HepG2 (cell line): ENCODE measurements at regions not wholly inside any gene's neighbourhood (a gene's known extent, or its start where the extent isn't known, plus 50 kb on each side); places are given as distances from the start of the nearest gene placed in this dataset.

Experiments
- ATAC-seq: fragments of 200-7000 bp; cut with Tn5 transposase; 3 replicates; pipeline ENCODE4 v1.9.1; 2020; ENCODE audit warnings: mild to moderate bottlenecking, moderate library complexity
- BruUV-seq: library from RNA; stranded (reverse); fragments of 400-500 nt; replicated peaks from 2 replicates; lab custom pipeline; 2021; lab: Mats Ljungman, UMichigan
- CTCF ChIA-PET: fragments of 300-600 bp; formaldehyde crosslinking; extraction: SDS; loops from one replicate; lab custom pipeline; 2021; ENCODE audit warnings: low total read pairs, inconsistent platforms, low intra/inter-chr PET ratio; lab: Yijun Ruan, JAX
- POLR2A ChIA-PET: fragments of 350-600 bp; sonication (Branson Sonifier 250); formaldehyde crosslinking; loops from one replicate; lab custom pipeline; 2020; ENCODE audit warnings: antibody characterized with exemption, inconsistent platforms; lab: Yijun Ruan, JAX
- DNase-seq: peaks from one replicate; pipeline ENCODE4 v3.0.0-alpha.2; 2015; ENCODE audit warnings: low spot score
- FAIRE-seq: peaks from 3 replicates; lab custom pipeline; 2011; peaks lifted over from hg19 to GRCh38; lab: Jason Lieb, UNC
- H2AFZ ChIP-seq: one replicate; pipeline ENCODE4 v1.6.1; 2011; ENCODE audit warnings: low read length, inconsistent platforms
- H3K27ac ChIP-seq: fragments of 300-600 bp; 3 replicates; pipeline ENCODE4 v1.8.0; 2011; ENCODE audit warnings: mixed run types, mild to moderate bottlenecking, mixed read lengths, low read length, inconsistent platforms; ENCODE audit not compliant: insufficient read depth; ENCODE audit errors: extremely low read length
- H3K27me3 ChIP-seq, 2 experiments: fragments of 200-600 bp in 1 of 2; 2 replicates in 1 of 2; 3 replicates in 1 of 2; pipeline versions ENCODE4 v1.6.0 to v1.8.0; 2011; ENCODE audit warnings: low read length in 2 of 2, mild to moderate bottlenecking in 2 of 2, moderate library complexity in 2 of 2, inconsistent platforms in 1 of 2; ENCODE audit not compliant: insufficient read depth in 2 of 2, control insufficient read depth in 1 of 2
- H3K36me3 ChIP-seq, 2 experiments: fragments of 200-600 bp in 1 of 2; replicated peaks in 1 of 2; 2 replicates in 1 of 2; 3 replicates in 1 of 2; pipeline versions ENCODE4 v1.5.1 to v1.8.0; 2011; ENCODE audit warnings: low read length in 2 of 2, inconsistent platforms in 1 of 2; ENCODE audit not compliant: insufficient read depth in 2 of 2, control insufficient read depth in 1 of 2
- H3K4me1 ChIP-seq: 2 replicates; pipeline ENCODE4 v1.5.1; 2012; ENCODE audit warnings: low read length, inconsistent platforms; ENCODE audit not compliant: insufficient read depth
- H3K4me2 ChIP-seq: 2 replicates; pipeline ENCODE4 v1.6.0; 2011; ENCODE audit warnings: low read depth, low read length, inconsistent platforms
- H3K4me3 ChIP-seq, 3 experiments: fragments of 200-600 bp in 1 of 3; sonication (generic), shearing (Covaris generic) in 1 of 3; replicated peaks in 1 of 3; 2 replicates each; pipeline ENCODE4 v1.5.1; 2011 to 2016; ENCODE audit warnings: low read length in 3 of 3, inconsistent platforms in 2 of 3, low read depth in 2 of 3, mild to moderate bottlenecking in 2 of 3, control low read depth in 1 of 3, mixed read lengths in 1 of 3; ENCODE audit not compliant: insufficient read depth in 1 of 3
- H3K79me2 ChIP-seq: one replicate; pipeline ENCODE4 v1.6.1; 2011; ENCODE audit warnings: low read length, inconsistent platforms; ENCODE audit not compliant: insufficient read depth
- H3K9ac ChIP-seq: 2 replicates; pipeline ENCODE4 v1.6.0; 2011; ENCODE audit warnings: mild to moderate bottlenecking, low read depth, low read length, inconsistent platforms; ENCODE audit not compliant: insufficient read depth
- H3K9me3 ChIP-seq: 2 replicates; pipeline ENCODE4 v1.5.1; 2012; ENCODE audit warnings: mild to moderate bottlenecking, low read length
- H4K20me1 ChIP-seq: 2 replicates; pipeline ENCODE4 v1.6.0; 2011; ENCODE audit warnings: inconsistent platforms, mild to moderate bottlenecking, low read length, moderate library complexity; ENCODE audit not compliant: insufficient read depth
- BHLHE40 ChIP-seq: IDR thresholded peaks from 2 replicates; pipeline ENCODE4 v1.6.1; 2011; ENCODE audit warnings: low read length, improper control_type of control experiment
- ESRRA ChIP-seq: sonication (generic); formaldehyde crosslinking; IDR thresholded peaks from 2 replicates; pipeline ENCODE4 v1.5.1; 2020; ENCODE audit warnings: mild to moderate bottlenecking, low read depth, missing genetic modification reagents
- FLYWCH1 ChIP-seq: sonication (generic); formaldehyde crosslinking; IDR thresholded peaks from 2 replicates; pipeline ENCODE4 v1.8.1; 2023; ENCODE audit warnings: mild to moderate bottlenecking, missing genetic modification reagents
- FOSL2 ChIP-seq: sonication (generic); formaldehyde crosslinking; IDR thresholded peaks from 2 replicates; pipeline ENCODE4 v1.4.0; 2020; ENCODE audit warnings: missing genetic modification reagents
- KAT2B ChIP-seq: fragments of 150-350 bp; IDR thresholded peaks from 2 replicates; pipeline ENCODE4 v1.6.1; 2014; ENCODE audit warnings: low read depth, low read length, borderline replicate concordance
- MNT ChIP-seq: fragments of 450-650 bp; IDR thresholded peaks from 2 replicates; pipeline ENCODE4 v1.6.1; 2016
- ONECUT2 ChIP-seq: sonication (generic); formaldehyde crosslinking; IDR thresholded peaks from 2 replicates; pipeline ENCODE4 v1.4.0; 2020; ENCODE audit warnings: missing genetic modification reagents
- TBX3 ChIP-seq: fragments of 450-650 bp; IDR thresholded peaks from 2 replicates; pipeline ENCODE4 v1.6.1; 2017; ENCODE audit warnings: antibody characterized with exemption, mild to moderate bottlenecking, inconsistent platforms, borderline replicate concordance
- ZMYM2 ChIP-seq: sonication (generic); formaldehyde crosslinking; IDR thresholded peaks from 2 replicates; pipeline ENCODE4 v1.8.0; 2022; ENCODE audit warnings: mild to moderate bottlenecking, missing genetic modification reagents
- ZNF775 ChIP-seq: sonication (generic); formaldehyde crosslinking; IDR thresholded peaks from 2 replicates; pipeline ENCODE4 v1.4.0; 2020; ENCODE audit warnings: missing genetic modification reagents, mild to moderate bottlenecking, moderate library complexity, borderline replicate concordance
- WGBS: methylation state at CpG from one replicate; pipeline ENCODE4 v1.1.6; 2017; ENCODE audit warnings: low lambda C conversion rate; 5-methylcytosine and 5-hydroxymethylcytosine counted together
- in situ Hi-C: cut with HindIII; loops from 2 replicates; pipeline ENCODE4 v1.10.0; 2017; ENCODE audit warnings: low pct_unique_long_range_greater_than_20kb; ENCODE audit not compliant: extremely low pct_ligation_motif_present
- intact Hi-C: fragments of 100-400 bp; cut with micrococcal nuclease; formaldehyde crosslinking; loops from one replicate; pipeline ENCODE4 v1.10.0; 2022; ENCODE audit not compliant: unreplicated experiment

DNA sequence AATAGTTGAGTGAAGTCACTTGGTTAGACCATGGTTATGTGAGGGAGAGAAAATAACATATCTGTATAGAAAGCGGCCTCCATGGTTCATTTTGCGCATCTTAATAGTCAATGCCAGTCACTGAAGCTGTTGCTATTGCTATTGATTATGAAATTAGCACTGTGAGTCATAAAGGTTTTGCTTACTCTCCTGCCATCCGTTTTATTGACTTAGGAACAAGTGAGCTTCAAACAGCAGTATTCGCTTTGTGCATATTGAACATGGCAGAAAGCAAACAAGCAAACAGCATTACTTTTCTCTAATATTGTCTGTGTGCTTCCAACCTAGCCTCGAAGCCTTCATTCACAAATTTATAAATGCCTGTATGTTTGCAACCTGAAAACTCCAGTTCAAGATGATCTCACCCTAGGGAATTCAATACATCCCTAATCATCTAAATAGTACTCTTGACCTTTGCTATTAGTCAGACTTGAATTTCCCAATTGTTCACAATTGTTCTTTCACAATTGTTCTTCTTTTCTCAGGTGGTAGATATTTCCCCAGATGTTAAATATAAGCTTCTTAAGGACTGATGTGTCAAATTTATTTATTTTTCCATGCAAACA, 55.9 kb upstream of the GABRA2 start:
- H2AFZ ChIP-seq: no peak overlapping the region
- no peak overlapping the region for H3K4me3 ChIP-seq
- no peaks in the 10 kb centered on the region for H3K79me2 ChIP-seq
- DNase-seq (peak; percentile 12), FAIRE-seq (no peak), ATAC-seq (peak; percentile 41; the same call in 2 of the 3 replicates)
- 5% methylated on average over 5 of the region's 5 CpGs for WGBS
- in situ Hi-C loops (no loop called here), intact Hi-C loops (no loop called here)
- no peak for TF ChIP-seq KAT2B
- peak; percentile 65; the same call in 1 of the 2 replicates for TF ChIP-seq TBX3
- TF ChIP-seq ZNF775: no peak
- 0 out of 2 replicates have a peak, but pooled peaks have one; percentile 23 for TF ChIP-seq BHLHE40
- no peak for TF ChIP-seq ONECUT2 (CRISPR knock-in tag)
- TF ChIP-seq ESRRA (CRISPR knock-in tag): no peak
- TF ChIP-seq ZMYM2: no peak
- TF ChIP-seq MNT: no peak
- peak; percentile 54; the same call in 1 of the 2 replicates for TF ChIP-seq FOSL2 (CRISPR knock-in tag)
- TF ChIP-seq FLYWCH1 (CRISPR knock-in tag): no peak
- POLR2A ChIA-PET: no interaction called here
- no peak overlapping the region for H3K4me2 ChIP-seq
- no peaks in the 10 kb centered on the region for H3K27me3 ChIP-seq
- H3K36me3 ChIP-seq: no peaks in the 10 kb centered on the region
- no peak overlapping the region for H3K9ac ChIP-seq
- H3K27ac ChIP-seq: no peak overlapping the region
- no peaks in the 10 kb centered on the region for H3K4me1 ChIP-seq
- CTCF ChIA-PET: no interaction called here
- BruUV-seq: no TSS peak
- H4K20me1 ChIP-seq: no peaks in the 10 kb centered on the region
- 0 out of 2 replicates have a peak, but pooled peaks cover under 1% of the 10 kb centered on the region for H3K9me3 ChIP-seq
